Coronary artery (tissue), 2 donors: ENCODE measurements at regions not wholly inside any gene's neighbourhood (a gene's known extent, or its start where the extent isn't known, plus 50 kb on each side); places are given as distances from the start of the nearest gene placed in this dataset.

Experiments used
- DNase-seq: peaks from one replicate; pipeline ENCODE4 v3.0.0-alpha.2; 2017; ENCODE audit warnings: low spot score
- H3K27ac ChIP-seq, 2 donors: fragments of 200-600 bp; sonication (generic); one replicate each; pipeline ENCODE4 v1.5.1; 2016 to 2019
- H3K4me3 ChIP-seq: fragments of 200-600 bp; sonication (generic); 2 replicates; pipeline ENCODE4 v1.5.1; 2016; ENCODE audit warnings: mild to moderate bottlenecking, moderate library complexity
- TF ChIP-seq, protein P1 (sequence below): fragments of 200-600 bp; sonication (generic); IDR thresholded peaks from one replicate; pipeline ENCODE4 v1.5.1; 2019; ENCODE audit warnings: antibody characterized with exemption

- Histone ChIP-seq H3K27ac (no peak overlapping the region), H3K4me3 (no peak overlapping the region)
- TF ChIP-seq, protein P1, sequence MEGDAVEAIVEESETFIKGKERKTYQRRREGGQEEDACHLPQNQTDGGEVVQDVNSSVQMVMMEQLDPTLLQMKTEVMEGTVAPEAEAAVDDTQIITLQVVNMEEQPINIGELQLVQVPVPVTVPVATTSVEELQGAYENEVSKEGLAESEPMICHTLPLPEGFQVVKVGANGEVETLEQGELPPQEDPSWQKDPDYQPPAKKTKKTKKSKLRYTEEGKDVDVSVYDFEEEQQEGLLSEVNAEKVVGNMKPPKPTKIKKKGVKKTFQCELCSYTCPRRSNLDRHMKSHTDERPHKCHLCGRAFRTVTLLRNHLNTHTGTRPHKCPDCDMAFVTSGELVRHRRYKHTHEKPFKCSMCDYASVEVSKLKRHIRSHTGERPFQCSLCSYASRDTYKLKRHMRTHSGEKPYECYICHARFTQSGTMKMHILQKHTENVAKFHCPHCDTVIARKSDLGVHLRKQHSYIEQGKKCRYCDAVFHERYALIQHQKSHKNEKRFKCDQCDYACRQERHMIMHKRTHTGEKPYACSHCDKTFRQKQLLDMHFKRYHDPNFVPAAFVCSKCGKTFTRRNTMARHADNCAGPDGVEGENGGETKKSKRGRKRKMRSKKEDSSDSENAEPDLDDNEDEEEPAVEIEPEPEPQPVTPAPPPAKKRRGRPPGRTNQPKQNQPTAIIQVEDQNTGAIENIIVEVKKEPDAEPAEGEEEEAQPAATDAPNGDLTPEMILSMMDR: no peak
- no peak for DNase-seq
Measured at GRCh38 chr10:8616166-8616565, 561.7 kb downstream of the GATA3 start.

DNA sequence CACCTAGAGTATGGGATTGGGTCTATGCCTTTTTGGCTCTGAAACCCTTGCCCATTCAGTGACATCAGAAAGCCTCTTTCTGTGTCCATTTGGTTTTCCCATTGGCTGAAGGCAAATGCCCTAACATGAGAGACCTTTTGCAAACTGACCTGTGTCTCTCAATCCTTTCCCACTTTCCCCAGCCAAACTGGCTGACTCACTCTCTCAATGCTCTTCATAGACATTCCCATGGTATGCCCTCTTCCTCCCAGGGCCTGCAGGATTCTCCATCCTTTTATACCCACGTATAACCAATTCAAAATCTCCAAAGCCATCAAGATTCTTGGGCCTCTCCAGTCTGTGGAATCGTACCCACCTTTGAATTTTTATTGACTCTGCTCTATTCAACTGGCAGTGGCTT is 563.3 kb downstream of the GATA3 start:
- Histone ChIP-seq H3K27ac (no peak overlapping the region), H3K4me3 (no peak overlapping the region)
- DNase-seq: no peak
- TF ChIP-seq, protein P1: no peak

GRCh38 chr10:8618834-8619233 is 564.3 kb downstream of the GATA3 start:
- TF ChIP-seq, protein P1: no peak
- no peak overlapping the region for H3K4me3 ChIP-seq
- DNase-seq: no peak
- H3K27ac ChIP-seq: no peak overlapping the region

DNA sequence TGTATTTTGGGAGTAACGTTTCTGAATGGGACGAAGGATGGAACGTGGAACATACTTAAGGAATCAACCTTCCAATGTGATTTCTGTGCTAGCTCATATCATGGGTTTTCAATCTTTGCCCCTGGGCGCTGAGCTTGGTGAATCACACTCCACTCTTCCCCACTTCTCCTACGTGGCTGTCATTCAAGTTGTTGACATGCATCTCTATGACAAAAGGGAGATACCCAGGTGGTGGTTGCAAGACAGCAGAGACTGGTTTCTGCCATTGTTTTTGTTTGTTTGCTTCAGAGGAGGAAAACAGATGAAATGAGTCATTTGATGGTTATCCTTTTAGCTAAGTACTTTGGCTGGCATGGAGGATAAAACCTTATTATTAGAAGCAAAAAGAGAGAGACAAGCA is 573.9 kb downstream of the GATA3 start:
- H3K27ac ChIP-seq: no peak overlapping the region
- no peak for DNase-seq
- TF ChIP-seq, protein P1: no peak
- H3K4me3 ChIP-seq: no peak overlapping the region

GRCh38 chr10:8633909-8634308 is 579.4 kb downstream of the GATA3 start:
- Histone ChIP-seq H3K4me3 (no peak overlapping the region), H3K27ac (no peak overlapping the region)
- TF ChIP-seq, protein P1: no peak
- DNase-seq: no peak

DNA sequence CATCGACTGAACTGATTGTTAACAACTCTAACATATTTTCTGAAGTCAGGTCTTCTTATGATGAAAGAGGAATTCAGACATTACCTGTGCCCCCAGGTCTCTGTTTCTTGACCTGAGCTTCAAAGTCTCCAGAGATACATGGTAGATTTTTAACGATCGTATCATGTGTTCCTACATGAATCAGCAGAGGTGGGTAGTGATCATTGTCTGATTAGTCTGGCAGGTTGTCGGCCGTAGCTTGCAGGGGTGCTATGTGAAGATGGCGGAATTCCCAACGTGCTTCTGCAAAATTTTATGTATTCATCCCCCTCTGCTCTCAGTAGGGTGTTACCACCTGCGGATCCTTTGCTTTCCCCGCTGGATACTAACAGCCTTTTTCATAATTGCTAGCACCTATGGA is 581.9 kb downstream of the GATA3 start:
- DNase-seq: no peak
- no peak overlapping the region for H3K27ac ChIP-seq
- TF ChIP-seq, protein P1: no peak
- no peak overlapping the region for H3K4me3 ChIP-seq

- Histone ChIP-seq H3K4me3 (no peak overlapping the region), H3K27ac (no peak overlapping the region)
- TF ChIP-seq, protein P1: no peak
- DNase-seq: no peak
Measured at GRCh38 chr10:8637640-8638039, 583.2 kb downstream of the GATA3 start.
